SK-N-MC (cell line): ENCODE measurements at regions not wholly inside any gene's neighbourhood (a gene's known extent, or its start where the extent isn't known, plus 50 kb on each side); places are given as distances from the start of the nearest gene placed in this dataset.

Experiments
- EZH2 ChIP-seq: fragments of 200-600 bp; sonication (generic); IDR thresholded peaks from one replicate; pipeline ENCODE4 v1.6.1; 2017; ENCODE audit warnings: antibody characterized with exemption
- FOXP2 ChIP-seq: optimal IDR thresholded peaks from 2 replicates; pipeline ENCODE3; 2011; ENCODE audit warnings: mild to moderate bottlenecking, moderate library complexity; ENCODE audit not compliant: insufficient read depth; ENCODE audit errors: extremely low read length, control extremely low read depth

DNA sequence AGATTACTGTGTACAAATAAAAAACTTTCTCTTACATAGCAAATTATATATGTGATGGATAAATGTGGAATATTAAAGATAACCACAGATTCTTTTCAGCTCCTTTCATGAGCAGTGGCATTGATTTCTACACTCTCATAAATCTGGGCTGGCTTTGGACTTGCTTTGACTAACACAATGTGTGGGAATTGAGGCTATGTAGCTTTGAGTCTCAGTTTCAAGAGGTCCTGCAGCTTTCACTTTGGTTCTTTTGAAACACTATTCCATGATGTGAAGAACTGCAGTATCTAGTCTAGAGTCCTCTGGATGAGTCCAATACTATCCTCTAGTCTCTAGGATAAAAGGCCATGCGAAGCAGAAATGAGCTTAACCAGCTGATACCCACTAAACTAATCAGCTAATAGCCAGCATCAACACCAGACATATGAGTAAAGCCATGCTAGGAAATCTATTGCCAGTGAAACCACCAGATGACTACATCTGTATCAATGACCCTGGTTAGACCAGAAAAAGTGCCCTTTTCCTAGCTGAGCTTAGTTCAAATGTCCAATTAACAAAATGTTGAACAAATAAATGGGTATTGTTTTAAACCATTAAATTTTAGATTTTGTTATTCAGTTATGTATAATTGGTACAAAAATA lies 274.9 kb upstream of the ZPLD1 start:
- TF ChIP-seq FOXP2 (no peak), EZH2 (no peak)
